ENCODE measurements at regions not wholly inside any gene's neighbourhood (a gene's known extent, or its start where the extent isn't known, plus 50 kb on each side); places are given as distances from the start of the nearest gene placed in this dataset.

GRCh38 chr2:58299123-58299522, 58.0 kb upstream of the FANCL start:
- intact Hi-C loops (cut with DNase I, micrococcal nuclease) = no loop called here
- ATAC-seq = no peak
- DNase-seq = no peak

- DNase-seq = no peak
- intact Hi-C loops (cut with DNase I, micrococcal nuclease) = no loop called here
These were observed 51.9 kb upstream of the FANCL start for GRCh38 chr2:58293056-58293455.

GRCh38 chr2:58291726-58292438, 50.8 kb upstream of the FANCL start:
- ATAC-seq (no peak), DNase-seq (no peak)
- intact Hi-C loops (cut with DNase I, micrococcal nuclease) = no loop called here

More at GRCh38 chr2:58293056-58293455, 51.9 kb upstream of the FANCL start:
- no peak for ATAC-seq

Small RNA genes in the stretch of these regions (microRNA-seq; reads per million reads assigned to microRNA genes)
- gene MIR4432 = 0 reads per million in 2 donors

All from left colon (tissue), 2 donors.